HG03439 (cell line): ENCODE measurements at regions not wholly inside any gene's neighbourhood (a gene's known extent, or its start where the extent isn't known, plus 50 kb on each side); places are given as distances from the start of the nearest gene placed in this dataset.

Source experiments
- ATAC-seq: cut with Tn5 transposase; IDR thresholded peaks from one replicate; pipeline ENCODE4 v1.9.1; 2021; ENCODE audit warnings: mild to moderate bottlenecking, moderate library complexity; ENCODE audit not compliant: unreplicated experiment

GRCh38 chr5:71988808-71989207 is 118.5 kb upstream of the MAP1B start:
- no peak for ATAC-seq

GRCh38 chr5:71993600-71993999 is 113.7 kb upstream of the MAP1B start:
- no peak for ATAC-seq

GRCh38 chr5:71996789-71997188 is 110.5 kb upstream of the MAP1B start:
- no peak for ATAC-seq

GRCh38 chr5:71998746-71999145 is 108.5 kb upstream of the MAP1B start:
- no peak for ATAC-seq

- no peak for ATAC-seq
Measured at GRCh38 chr5:72000707-72001106, 106.6 kb upstream of the MAP1B start.

GRCh38 chr5:72005671-72006070 is 101.6 kb upstream of the MAP1B start:
- ATAC-seq: no peak

- ATAC-seq: no peak
Measured at GRCh38 chr5:72006361-72006760, 100.9 kb upstream of the MAP1B start.

GRCh38 chr5:72007336-72008111 is 99.8 kb upstream of the MAP1B start:
- ATAC-seq: no peak

- no peak for ATAC-seq
Measured at GRCh38 chr5:72009280-72009679, 98.0 kb upstream of the MAP1B start.

GRCh38 chr5:72010430-72010829 is 96.8 kb upstream of the MAP1B start:
- ATAC-seq: no peak

GRCh38 chr5:72012906-72013305 is 94.4 kb upstream of the MAP1B start:
- no peak for ATAC-seq

- ATAC-seq: no peak
Measured at GRCh38 chr5:72013766-72014624, 93.3 kb upstream of the MAP1B start.

- ATAC-seq: no peak
Measured at GRCh38 chr5:72015103-72015548, 92.1 kb upstream of the MAP1B start.

- ATAC-seq: no peak
Measured at GRCh38 chr5:72018143-72018803, 89.0 kb upstream of the MAP1B start.

- ATAC-seq: no peak
Measured at GRCh38 chr5:72020161-72020983, 86.9 kb upstream of the MAP1B start.

GRCh38 chr5:72021651-72022357 is 85.5 kb upstream of the MAP1B start:
- no peak for ATAC-seq

GRCh38 chr5:72028382-72028781 is 78.9 kb upstream of the MAP1B start:
- ATAC-seq: no peak

GRCh38 chr5:72030237-72030636 is 77.0 kb upstream of the MAP1B start:
- ATAC-seq: no peak

- no peak for ATAC-seq
Measured at GRCh38 chr5:72032788-72033187, 74.5 kb upstream of the MAP1B start.

GRCh38 chr5:72034770-72035169 is 72.5 kb upstream of the MAP1B start:
- ATAC-seq: no peak
